CD4-positive, alpha-beta T cell (primary cell): ENCODE measurements at regions not wholly inside any gene's neighbourhood (a gene's known extent, or its start where the extent isn't known, plus 50 kb on each side); places are given as distances from the start of the nearest gene placed in this dataset.

Experiments used
- ATAC-seq: fragments of 200-7000 bp; cut with Tn5 transposase; one replicate; pipeline ENCODE4 v1.10.0; 2022; ENCODE audit warnings: mild to moderate bottlenecking; ENCODE audit not compliant: poor library complexity
- CTCF ChIA-PET: fragments of 350-600 bp; sonication (Branson Sonifier 250); formaldehyde crosslinking; loops from one replicate; lab custom pipeline; 2021; ENCODE audit warnings: antibody characterized with exemption, inconsistent platforms; lab: Charles Lee
- POLR2A ChIA-PET: fragments of 350-600 bp; sonication (Branson Sonifier 250); formaldehyde crosslinking; loops from one replicate; lab custom pipeline; 2021; ENCODE audit warnings: antibody characterized with exemption, inconsistent platforms; lab: Charles Lee
- DNase-seq, 14 experiments: peaks; one replicate each; pipeline ENCODE4 v3.0.0-alpha.2; 2013 to 2020; ENCODE audit warnings: mixed read lengths in 2 of 14
- H3K27ac ChIP-seq, 2 donors: one replicate each; pipeline versions ENCODE4 v1.5.1 to v1.7.0; 2013; ENCODE audit warnings: low read length in 2 of 2, low read depth in 1 of 2, mild to moderate bottlenecking in 1 of 2
- H3K27me3 ChIP-seq, 2 experiments: 1 replicate in 1 of 2; 2 replicates in 1 of 2; pipeline versions ENCODE4 v1.6.1 to v1.7.0; 2013; ENCODE audit warnings: low read length in 2 of 2, control low read depth in 1 of 2, mild to moderate bottlenecking in 1 of 2, moderate library complexity in 1 of 2; ENCODE audit not compliant: insufficient read depth in 2 of 2, control insufficient read depth in 1 of 2
- H3K36me3 ChIP-seq: one replicate; pipeline ENCODE4 v1.6.1; 2013; ENCODE audit warnings: low read length, control low read depth; ENCODE audit not compliant: insufficient read depth
- H3K4me1 ChIP-seq: one replicate; pipeline ENCODE4 v1.6.1; 2013; ENCODE audit warnings: low read length, control low read depth; ENCODE audit not compliant: insufficient read depth
- H3K4me3 ChIP-seq: one replicate; pipeline ENCODE4 v1.5.1; 2013; ENCODE audit warnings: mild to moderate bottlenecking, low read length, moderate library complexity
- H3K9me3 ChIP-seq, 2 experiments: 1 replicate in 1 of 2; 2 replicates in 1 of 2; pipeline versions ENCODE4 v1.6.1 to v1.7.0; 2013; ENCODE audit warnings: low read length in 2 of 2, mild to moderate bottlenecking in 2 of 2, control low read depth in 1 of 2, moderate library complexity in 1 of 2; ENCODE audit not compliant: control insufficient read depth in 1 of 2, insufficient read depth in 1 of 2
- H3K27ac Mint-ChIP-seq: one replicate; pipeline ENCODE4 v1.8.0; 2020; ENCODE audit warnings: mixed read lengths
- H3K27me3 Mint-ChIP-seq: one replicate; pipeline ENCODE4 v1.8.0; 2021; ENCODE audit warnings: mixed read lengths
- H3K36me3 Mint-ChIP-seq: one replicate; pipeline ENCODE4 v1.8.0; 2021; ENCODE audit warnings: low read depth, mixed read lengths
- H3K4me1 Mint-ChIP-seq: one replicate; pipeline ENCODE4 v1.8.0; 2021; ENCODE audit warnings: low read depth, mixed read lengths
- H3K4me3 Mint-ChIP-seq: one replicate; pipeline ENCODE4 v1.8.0; 2020; ENCODE audit warnings: mild to moderate bottlenecking, mixed read lengths
- H3K9me3 Mint-ChIP-seq: one replicate; pipeline ENCODE4 v1.8.0; 2020; ENCODE audit warnings: mixed read lengths
- intact Hi-C, 2 experiments: fragments of 100-400 bp; cut with DNase I in 1 of 2; cut with micrococcal nuclease in 1 of 2; formaldehyde crosslinking; loops; one replicate each; pipeline versions ENCODE4 v1.15.1 to v1.9.0; 2023 to 2025; cut with DNase I, micrococcal nuclease
- TF ChIP-seq, protein P1 (sequence below): fragments of 200-600 bp; IDR thresholded peaks from one replicate; pipeline ENCODE4 v1.8.0; 2022; ENCODE audit warnings: antibody characterized with exemption, mild to moderate bottlenecking

DNA sequence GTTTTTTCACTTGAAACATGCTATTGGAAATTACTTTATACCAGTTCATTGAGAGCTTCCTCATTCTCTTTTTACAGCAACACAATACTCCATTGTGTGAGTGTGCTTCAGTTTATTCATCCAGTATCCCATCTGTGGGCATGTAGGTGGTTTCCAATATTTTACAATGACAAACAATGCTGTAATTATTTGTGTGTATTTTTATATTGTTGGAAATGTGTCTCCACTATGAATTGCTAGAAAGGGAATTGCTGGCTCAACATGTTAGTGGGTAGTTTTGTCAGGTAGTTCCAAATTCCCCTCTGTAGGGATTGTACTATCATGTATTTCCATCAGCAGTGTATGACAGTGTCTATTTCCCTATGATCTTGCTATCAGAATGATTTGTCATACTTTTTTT, 65.8 kb upstream of the MAGI1 start:
- Histone ChIP-seq H3K9me3 (no peaks in the 10 kb centered on the region), H3K4me1 (no peaks in the 10 kb centered on the region), H3K4me3 (no peak overlapping the region), H3K27me3 (no peaks in the 10 kb centered on the region), H3K36me3 (no peaks in the 10 kb centered on the region), H3K27ac (no peak overlapping the region)
- TF ChIP-seq, protein P1, sequence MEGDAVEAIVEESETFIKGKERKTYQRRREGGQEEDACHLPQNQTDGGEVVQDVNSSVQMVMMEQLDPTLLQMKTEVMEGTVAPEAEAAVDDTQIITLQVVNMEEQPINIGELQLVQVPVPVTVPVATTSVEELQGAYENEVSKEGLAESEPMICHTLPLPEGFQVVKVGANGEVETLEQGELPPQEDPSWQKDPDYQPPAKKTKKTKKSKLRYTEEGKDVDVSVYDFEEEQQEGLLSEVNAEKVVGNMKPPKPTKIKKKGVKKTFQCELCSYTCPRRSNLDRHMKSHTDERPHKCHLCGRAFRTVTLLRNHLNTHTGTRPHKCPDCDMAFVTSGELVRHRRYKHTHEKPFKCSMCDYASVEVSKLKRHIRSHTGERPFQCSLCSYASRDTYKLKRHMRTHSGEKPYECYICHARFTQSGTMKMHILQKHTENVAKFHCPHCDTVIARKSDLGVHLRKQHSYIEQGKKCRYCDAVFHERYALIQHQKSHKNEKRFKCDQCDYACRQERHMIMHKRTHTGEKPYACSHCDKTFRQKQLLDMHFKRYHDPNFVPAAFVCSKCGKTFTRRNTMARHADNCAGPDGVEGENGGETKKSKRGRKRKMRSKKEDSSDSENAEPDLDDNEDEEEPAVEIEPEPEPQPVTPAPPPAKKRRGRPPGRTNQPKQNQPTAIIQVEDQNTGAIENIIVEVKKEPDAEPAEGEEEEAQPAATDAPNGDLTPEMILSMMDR, result no peak
- POLR2A ChIA-PET, result no interaction called here
- ATAC-seq (no peak), DNase-seq (no peak)
- intact Hi-C loops, result no loop called here
- H3K27ac Mint-ChIP-seq, result no peak overlapping the region
- no peaks in the 10 kb centered on the region for H3K4me1 Mint-ChIP-seq
- CTCF ChIA-PET, result no interaction called here
- no peak overlapping the region for H3K4me3 Mint-ChIP-seq
- H3K9me3 Mint-ChIP-seq, result no peaks in the 10 kb centered on the region
- H3K27me3 Mint-ChIP-seq, result peaks cover 2% of the 10 kb centered on the region
- no peaks in the 10 kb centered on the region for H3K36me3 Mint-ChIP-seq

GRCh38 chr3:66103729-66104128, 65.0 kb upstream of the MAGI1 start:
- TF ChIP-seq, protein P1, result no peak
- Mint-ChIP-seq H3K9me3 (no peaks in the 10 kb centered on the region), H3K36me3 (no peaks in the 10 kb centered on the region), H3K27me3 (peaks cover 4% of the 10 kb centered on the region), H3K27ac (no peak overlapping the region), H3K4me1 (no peaks in the 10 kb centered on the region), H3K4me3 (no peak overlapping the region)
- no peak overlapping the region for H3K27ac ChIP-seq
- H3K4me3 ChIP-seq, result no peak overlapping the region
- no peaks in the 10 kb centered on the region for H3K27me3 ChIP-seq
- H3K36me3 ChIP-seq, result no peaks in the 10 kb centered on the region
- no peak for ATAC-seq
- H3K4me1 ChIP-seq, result no peaks in the 10 kb centered on the region
- CTCF ChIA-PET, result no interaction called here
- intact Hi-C loops, result no loop called here
- no peaks in the 10 kb centered on the region for H3K9me3 ChIP-seq
- DNase-seq, result no peak
- POLR2A ChIA-PET, result no interaction called here

GRCh38 chr3:66101901-66102300, 63.2 kb upstream of the MAGI1 start:
- Histone ChIP-seq H3K27ac (no peak overlapping the region), H3K27me3 (no peaks in the 10 kb centered on the region), H3K9me3 (no peaks in the 10 kb centered on the region), H3K4me1 (no peaks in the 10 kb centered on the region), H3K4me3 (no peak overlapping the region), H3K36me3 (no peaks in the 10 kb centered on the region)
- Mint-ChIP-seq H3K4me1 (no peaks in the 10 kb centered on the region), H3K27ac (no peak overlapping the region), H3K27me3 (peaks cover 4% of the 10 kb centered on the region), H3K9me3 (no peaks in the 10 kb centered on the region), H3K36me3 (no peaks in the 10 kb centered on the region), H3K4me3 (no peak overlapping the region)
- TF ChIP-seq, protein P1, result no peak
- ATAC-seq (no peak), DNase-seq (no peak)
- CTCF ChIA-PET, result no interaction called here
- intact Hi-C loops, result no loop called here
- POLR2A ChIA-PET, result no interaction called here
